Fibroblast of the aortic adventitia (primary cell): ENCODE measurements at regions not wholly inside any gene's neighbourhood (a gene's known extent, or its start where the extent isn't known, plus 50 kb on each side); places are given as distances from the start of the nearest gene placed in this dataset.
A peak's percentile ranks its signal among the peaks of the same experiment; 100 is the strongest.
"Not testable (repeated sequence)": the region's sequence is repeated elsewhere in the genome, so short reads cannot be mapped to it uniquely, and the experiment has no call there.

Experiments used
- DNase-seq: peaks from one replicate; pipeline ENCODE4 v3.0.0-alpha.2; 2010; ENCODE audit warnings: low read depth
- H3K4me3 ChIP-seq: 2 replicates; pipeline ENCODE4 v1.5.1; 2011; ENCODE audit warnings: low read depth, mild to moderate bottlenecking, control low read depth, low read length, moderate library complexity
- CTCF ChIP-seq: IDR thresholded peaks from 2 replicates; pipeline ENCODE4 v1.5.1; 2011; ENCODE audit warnings: mild to moderate bottlenecking, low read length, control low read depth, inconsistent platforms; ENCODE audit not compliant: insufficient read depth

- no peak for TF ChIP-seq CTCF
- DNase-seq = no peak
- H3K4me3 ChIP-seq = no peak overlapping the region
Measured at GRCh38 chr3:94626573-94626972, 563.7 kb downstream of the NSUN3 start.

- no peak for DNase-seq
- no peak for TF ChIP-seq CTCF
- H3K4me3 ChIP-seq = no peak overlapping the region
Measured at GRCh38 chr3:94627689-94628088, 564.8 kb downstream of the NSUN3 start.

GRCh38 chr3:94643400-94643799 lies 580.5 kb downstream of the NSUN3 start:
- no peak for DNase-seq
- H3K4me3 ChIP-seq = no peak overlapping the region
- TF ChIP-seq CTCF = no peak

DNA sequence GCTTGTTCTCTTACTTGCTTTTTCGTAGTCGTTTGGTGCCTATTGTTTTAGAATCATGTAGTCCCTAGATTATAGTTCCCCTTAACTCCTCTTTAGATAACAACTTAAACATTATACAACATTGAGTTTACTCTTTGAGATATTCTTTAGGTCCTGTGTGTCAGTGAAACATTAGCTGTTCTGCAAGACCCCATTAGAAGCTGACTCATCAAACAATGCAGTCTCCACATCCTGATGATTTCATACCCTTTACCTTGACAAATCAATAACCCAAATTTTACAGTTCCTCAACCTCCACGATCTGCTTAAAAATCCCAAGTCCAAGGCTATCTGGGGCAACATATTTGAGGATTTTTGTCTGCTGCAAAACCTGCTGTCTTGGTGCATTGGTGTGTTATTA lies 582.9 kb downstream of the NSUN3 start:
- no peak for TF ChIP-seq CTCF
- DNase-seq = no peak
- H3K4me3 ChIP-seq = no peak overlapping the region

DNA sequence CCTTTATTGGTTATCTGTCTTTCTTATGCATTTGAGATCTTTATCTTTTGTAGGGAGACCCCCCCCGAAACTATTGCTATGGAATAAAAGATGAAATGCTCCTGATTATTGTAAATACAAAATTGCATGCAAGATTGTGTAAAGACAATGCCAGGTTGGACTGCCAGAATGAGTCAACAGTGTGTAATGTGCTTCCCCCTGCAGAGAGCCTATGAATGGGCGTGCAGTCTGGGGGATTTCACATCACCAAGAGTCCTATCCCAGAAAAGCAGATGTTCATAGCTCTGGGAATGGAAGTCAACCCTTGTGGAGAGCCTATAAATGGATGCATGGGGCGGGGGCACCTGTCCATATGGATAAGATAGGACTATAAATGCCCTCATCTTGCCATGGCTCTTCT lies 584.3 kb downstream of the NSUN3 start:
- H3K4me3 ChIP-seq = no peak overlapping the region
- no peak for TF ChIP-seq CTCF
- DNase-seq = peak; percentile 2

DNA sequence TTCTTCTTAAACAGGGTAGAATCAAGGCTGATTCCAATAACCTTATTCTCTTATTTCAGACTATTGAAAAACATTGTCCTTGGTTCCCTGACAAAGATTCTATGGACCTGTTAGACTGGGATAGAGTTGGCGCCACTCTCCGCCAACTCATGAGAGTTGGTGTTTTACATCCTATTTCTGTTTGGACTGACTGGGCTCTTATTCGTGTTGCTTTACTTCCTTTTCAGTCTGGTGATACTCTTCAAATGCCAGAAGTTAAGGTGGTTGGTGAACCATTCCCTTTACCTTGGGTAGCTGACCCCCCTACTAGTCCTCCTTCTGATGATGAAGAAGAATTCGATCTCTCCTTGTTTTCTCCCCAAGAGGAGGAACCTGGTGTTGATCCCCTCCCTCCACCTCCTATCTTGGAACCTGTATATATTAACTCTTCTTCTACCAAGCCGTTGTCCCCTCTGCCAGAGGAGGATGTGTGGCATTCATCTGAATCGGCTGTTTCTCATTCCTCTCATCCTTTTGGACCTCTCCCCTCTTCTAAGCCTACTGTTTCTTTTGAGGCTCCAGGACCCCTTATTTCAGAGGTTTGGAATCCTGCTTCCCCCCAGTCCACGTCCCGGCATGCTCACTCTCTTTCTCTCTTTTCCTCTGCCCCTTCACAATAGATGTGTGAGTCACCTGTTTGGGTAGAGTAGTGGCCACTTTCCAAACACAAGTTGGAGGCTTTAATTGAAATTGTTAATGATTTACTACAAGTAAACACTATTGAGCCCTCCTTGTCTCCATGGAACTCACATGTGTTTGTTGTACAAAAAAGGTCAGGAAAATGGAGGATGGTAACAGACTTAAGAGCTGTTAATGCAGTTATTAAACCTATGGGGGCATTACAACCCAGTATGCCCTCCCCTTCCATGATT lies 585.7 kb downstream of the NSUN3 start:
- H3K4me3 ChIP-seq, DNase-seq: not testable (repeated sequence)

DNA sequence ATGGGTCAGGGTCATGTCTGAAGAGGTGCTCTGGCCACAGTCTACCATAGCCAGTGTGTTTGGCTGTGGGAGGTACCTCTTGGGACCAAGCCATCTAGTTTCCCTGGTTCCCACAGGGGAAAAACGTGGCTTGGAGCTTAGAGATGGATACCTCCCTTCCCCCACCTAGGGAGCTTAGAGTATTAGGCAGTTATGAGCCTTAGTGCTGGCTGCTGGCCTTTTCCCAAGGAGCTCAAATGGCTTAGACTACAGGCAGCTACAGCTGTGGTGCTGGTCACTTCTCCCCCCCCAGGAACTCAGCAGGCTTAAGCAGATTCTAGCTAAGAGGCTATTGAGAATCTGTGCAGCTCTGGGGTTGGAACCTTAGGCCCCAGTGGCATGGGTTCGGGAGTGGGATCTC lies 591.2 kb downstream of the NSUN3 start:
- no peak for TF ChIP-seq CTCF
- no peak overlapping the region for H3K4me3 ChIP-seq
- no peak for DNase-seq
